ENCODE measurements at regions not wholly inside any gene's neighbourhood (a gene's known extent, or its start where the extent isn't known, plus 50 kb on each side); places are given as distances from the start of the nearest gene placed in this dataset.

DNA sequence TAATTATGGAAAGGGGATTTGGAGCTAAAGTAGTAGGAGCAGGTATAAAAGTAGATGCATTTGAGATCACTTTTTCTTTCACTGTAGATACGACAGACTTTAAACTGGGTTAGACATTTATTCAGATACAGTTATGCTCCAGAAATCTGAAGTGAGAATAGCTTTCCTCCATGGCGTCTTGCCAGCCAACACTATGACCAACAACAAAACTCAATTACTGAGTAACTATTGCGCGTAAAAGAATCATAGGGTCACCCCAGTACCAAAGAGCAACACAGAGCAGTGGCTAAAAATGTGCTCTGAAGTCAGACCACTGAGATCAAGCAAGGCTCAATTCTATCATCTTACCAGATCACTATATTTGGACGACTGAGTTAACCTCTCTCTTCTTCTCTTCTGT lies 262.5 kb upstream of the SORCS1 start:
- no peaks in the 10 kb centered on the region for H3K9me3 Mint-ChIP-seq (ENCODE audit: insufficient read depth)
- Histone ChIP-seq H3K9me3 (ENCODE audit: control extremely low read depth in 1 of 3, control insufficient read depth in 2 of 3, insufficient read depth in 1 of 3, low read length in 2 of 3) (no peaks in the 10 kb centered on the region), H3K4me3 (ENCODE audit: control extremely low read depth in 1 of 5, extremely low read depth in 1 of 5, insufficient read depth in 1 of 5, low read depth in 2 of 5, low read length in 4 of 5) (no peak overlapping the region), H3K4me2 (replicated peaks; ENCODE audit: low read depth, low read length, poor library complexity, severe bottlenecking) (no peak overlapping the region), H3K79me2 (ENCODE audit: control insufficient read depth, insufficient read depth, low read length) (no peaks in the 10 kb centered on the region), H3K4me1 (ENCODE audit: control insufficient read depth in 2 of 2, insufficient read depth in 2 of 2, low read length in 2 of 2) (peaks cover 0 to 13% of the 10 kb centered on the region in 2 donors), H3K27ac (ENCODE audit: low read length in 2 of 2) (no peak overlapping the region), H2AFZ (ENCODE audit: insufficient read depth, low read depth, low read length, poor library complexity, severe bottlenecking) (no peak overlapping the region), H3K27me3 (replicated peaks in 1 of 4; ENCODE audit: control extremely low read depth in 1 of 4, control insufficient read depth in 3 of 4, insufficient read depth in 4 of 4, low read length in 3 of 4) (no peaks in the 10 kb centered on the region), H4K20me1 (ENCODE audit: control insufficient read depth, insufficient read depth, low read length, poor library complexity, severe bottlenecking) (no peaks in the 10 kb centered on the region), H3K36me3 (replicated peaks in 1 of 2; ENCODE audit: control extremely low read depth in 1 of 2, control insufficient read depth in 1 of 2, extremely low read depth in 1 of 2, insufficient read depth in 2 of 2, low read length in 1 of 2) (no peaks in the 10 kb centered on the region), H3K9ac (ENCODE audit: low read length) (no peak overlapping the region)
- TF ChIP-seq CTCF (IDR thresholded peaks at IDR 0.05) (no peak), EZH2 (IDR thresholded peaks at IDR 0.05; ENCODE audit: borderline replicate concordance, insufficient read depth, low read depth, low read length, poor library complexity, severe bottlenecking) (no peak)
- POLR2A ChIA-PET = no interaction called here
- no peak overlapping the region for H3K27ac Mint-ChIP-seq
- no peak for DNase-seq
- H3K4me1 Mint-ChIP-seq = peaks cover 6% of the 10 kb centered on the region
- CTCF ChIA-PET = interaction anchor here (0.6 kb wide), 1 partner anchor 1111 kb away, joined by 3 read pairs; no protein-coding TSS in a partner anchor
- 100% methylated on average over 3 of the region's 5 CpGs for WGBS (ENCODE audit: insufficient coverage)
- no peaks in the 10 kb centered on the region for H3K27me3 Mint-ChIP-seq
- intact Hi-C loops (cut with micrococcal nuclease) = loop anchor here (10.0 kb wide), 1 partner anchor 128 kb away; no protein-coding TSS in a partner anchor
- H3K4me3 Mint-ChIP-seq = no peak overlapping the region
- no peak for ATAC-seq (ENCODE audit: low read depth)

DNA sequence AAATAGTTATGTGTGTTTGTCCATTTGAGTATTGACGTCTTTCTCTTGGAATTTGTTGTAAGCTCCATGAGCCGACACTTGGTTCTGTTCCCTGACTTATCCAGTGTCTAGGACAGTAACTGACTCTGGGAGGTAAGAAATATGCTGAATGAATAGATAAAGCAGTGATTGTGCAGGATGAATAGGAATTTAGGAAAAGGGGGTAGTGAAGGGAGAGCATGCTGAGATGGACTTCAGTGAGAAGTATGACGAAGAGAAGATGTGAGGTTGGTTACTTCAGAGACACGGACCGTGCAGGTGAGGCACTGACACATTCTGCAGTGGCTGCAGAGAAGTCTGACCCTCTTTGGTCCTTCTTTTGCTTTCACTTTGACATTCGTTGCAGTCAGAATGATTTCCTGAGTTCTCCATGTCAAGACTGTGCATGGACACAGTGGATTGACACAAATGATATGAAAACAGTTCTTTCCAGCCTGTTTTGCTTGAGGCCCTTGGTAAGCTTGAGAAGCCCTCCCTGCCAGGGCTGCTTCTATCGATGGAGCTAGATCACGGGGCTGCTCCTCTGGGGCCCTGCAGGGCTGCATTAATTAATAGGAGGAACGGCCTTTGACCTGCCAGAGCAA lies 261.5 kb upstream of the SORCS1 start:
- H3K79me2 ChIP-seq (ENCODE audit: control insufficient read depth, insufficient read depth, low read length) = no peaks in the 10 kb centered on the region
- no peaks in the 10 kb centered on the region for H3K9me3 Mint-ChIP-seq (ENCODE audit: insufficient read depth)
- no peak overlapping the region for H3K27ac Mint-ChIP-seq
- peak overlapping the region; percentile 57 for H3K4me3 Mint-ChIP-seq
- WGBS (ENCODE audit: insufficient coverage) = 77% methylated on average over 8 of the region's 9 CpGs
- H4K20me1 ChIP-seq (ENCODE audit: control insufficient read depth, insufficient read depth, low read length, poor library complexity, severe bottlenecking) = no peaks in the 10 kb centered on the region
- H3K4me2 ChIP-seq (replicated peaks; ENCODE audit: low read depth, low read length, poor library complexity, severe bottlenecking) = peak overlapping the region; percentile 36
- DNase-seq (no peak), ATAC-seq (ENCODE audit: low read depth) (no peak)
- no peaks in the 10 kb centered on the region for H3K27me3 ChIP-seq (replicated peaks in 1 of 4; ENCODE audit: control extremely low read depth in 1 of 4, control insufficient read depth in 3 of 4, insufficient read depth in 4 of 4, low read length in 3 of 4)
- peaks cover 0 to 13% of the 10 kb centered on the region in 2 donors for H3K4me1 ChIP-seq (ENCODE audit: control insufficient read depth in 2 of 2, insufficient read depth in 2 of 2, low read length in 2 of 2)
- ChIA-PET CTCF (no interaction called here), POLR2A (no interaction called here)
- peak overlapping the region in 2 of 5 experiments; percentile 27 to 41 for H3K4me3 ChIP-seq (ENCODE audit: control extremely low read depth in 1 of 5, extremely low read depth in 1 of 5, insufficient read depth in 1 of 5, low read depth in 2 of 5, low read length in 4 of 5)
- H3K9ac ChIP-seq (ENCODE audit: low read length) = no peak overlapping the region
- H3K4me1 Mint-ChIP-seq = peaks cover 6% of the 10 kb centered on the region
- no peaks in the 10 kb centered on the region for H3K27me3 Mint-ChIP-seq
- no peaks in the 10 kb centered on the region for H3K36me3 ChIP-seq (replicated peaks in 1 of 2; ENCODE audit: control extremely low read depth in 1 of 2, control insufficient read depth in 1 of 2, extremely low read depth in 1 of 2, insufficient read depth in 2 of 2, low read length in 1 of 2)
- no peak for TF ChIP-seq EZH2 (IDR thresholded peaks at IDR 0.05; ENCODE audit: borderline replicate concordance, insufficient read depth, low read depth, low read length, poor library complexity, severe bottlenecking)
- no peak for TF ChIP-seq CTCF (IDR thresholded peaks at IDR 0.05)
- H3K27ac ChIP-seq (ENCODE audit: low read length in 2 of 2) = no peak overlapping the region
- no peaks in the 10 kb centered on the region for H3K9me3 ChIP-seq (ENCODE audit: control extremely low read depth in 1 of 3, control insufficient read depth in 2 of 3, insufficient read depth in 1 of 3, low read length in 2 of 3)
- intact Hi-C loops (cut with micrococcal nuclease) = loop anchor here (10.0 kb wide), 1 partner anchor 129 kb away; no protein-coding TSS in a partner anchor
- peak overlapping the region; percentile 57 for H2AFZ ChIP-seq (ENCODE audit: insufficient read depth, low read depth, low read length, poor library complexity, severe bottlenecking)

All from B cell (primary cell).